ENCODE measurements at regions not wholly inside any gene's neighbourhood (a gene's known extent, or its start where the extent isn't known, plus 50 kb on each side); places are given as distances from the start of the nearest gene placed in this dataset.

- Histone ChIP-seq H3K27ac (ENCODE audit: low read depth, low read length) (no peak overlapping the region), H3K4me2 (ENCODE audit: low read depth, low read length, poor library complexity, severe bottlenecking) (no peak overlapping the region), H3K9ac (ENCODE audit: low read length) (no peak overlapping the region), H3K9me2 (replicated peaks; ENCODE audit: insufficient read depth, low read length) (no peaks in the 10 kb centered on the region), H3K27me3 (ENCODE audit: low read length) (no peaks in the 10 kb centered on the region), H3K9me3 (ENCODE audit: insufficient read depth, low read length) (no peaks in the 10 kb centered on the region), H3K36me3 (ENCODE audit: low read length) (no peaks in the 10 kb centered on the region), H3K79me2 (ENCODE audit: insufficient read depth, low read length) (no peaks in the 10 kb centered on the region), H3K4me3 (ENCODE audit: insufficient read depth, low read length, poor library complexity, severe bottlenecking) (no peak overlapping the region), H2AFZ (ENCODE audit: low read depth, low read length, severe bottlenecking) (no peak overlapping the region), H3F3A (ENCODE audit: insufficient read depth) (no peaks in the 10 kb centered on the region), H4K20me1 (ENCODE audit: low read depth, low read length) (no peaks in the 10 kb centered on the region)
- TF ChIP-seq EZH2phosphoT487 (conservative IDR thresholded peaks at IDR 0.05; ENCODE audit: low read length) = no peak
- TF ChIP-seq, protein P1, sequence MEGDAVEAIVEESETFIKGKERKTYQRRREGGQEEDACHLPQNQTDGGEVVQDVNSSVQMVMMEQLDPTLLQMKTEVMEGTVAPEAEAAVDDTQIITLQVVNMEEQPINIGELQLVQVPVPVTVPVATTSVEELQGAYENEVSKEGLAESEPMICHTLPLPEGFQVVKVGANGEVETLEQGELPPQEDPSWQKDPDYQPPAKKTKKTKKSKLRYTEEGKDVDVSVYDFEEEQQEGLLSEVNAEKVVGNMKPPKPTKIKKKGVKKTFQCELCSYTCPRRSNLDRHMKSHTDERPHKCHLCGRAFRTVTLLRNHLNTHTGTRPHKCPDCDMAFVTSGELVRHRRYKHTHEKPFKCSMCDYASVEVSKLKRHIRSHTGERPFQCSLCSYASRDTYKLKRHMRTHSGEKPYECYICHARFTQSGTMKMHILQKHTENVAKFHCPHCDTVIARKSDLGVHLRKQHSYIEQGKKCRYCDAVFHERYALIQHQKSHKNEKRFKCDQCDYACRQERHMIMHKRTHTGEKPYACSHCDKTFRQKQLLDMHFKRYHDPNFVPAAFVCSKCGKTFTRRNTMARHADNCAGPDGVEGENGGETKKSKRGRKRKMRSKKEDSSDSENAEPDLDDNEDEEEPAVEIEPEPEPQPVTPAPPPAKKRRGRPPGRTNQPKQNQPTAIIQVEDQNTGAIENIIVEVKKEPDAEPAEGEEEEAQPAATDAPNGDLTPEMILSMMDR (IDR thresholded peaks at IDR 0.05; ENCODE audit: insufficient read depth, low read length, poor library complexity, severe bottlenecking) = no peak
Measured at GRCh38 chr12:47422611-47423010, 283.2 kb downstream of the RPAP3 start.

GRCh38 chr12:47419497-47419896 is 286.3 kb downstream of the RPAP3 start:
- Histone ChIP-seq H3K27me3 (ENCODE audit: low read length) (no peaks in the 10 kb centered on the region), H3K9me2 (replicated peaks; ENCODE audit: insufficient read depth, low read length) (no peaks in the 10 kb centered on the region), H2AFZ (ENCODE audit: low read depth, low read length, severe bottlenecking) (no peak overlapping the region), H3K4me3 (ENCODE audit: insufficient read depth, low read length, poor library complexity, severe bottlenecking) (no peak overlapping the region), H3K36me3 (ENCODE audit: low read length) (no peaks in the 10 kb centered on the region), H3K9ac (ENCODE audit: low read length) (no peak overlapping the region), H4K20me1 (ENCODE audit: low read depth, low read length) (no peaks in the 10 kb centered on the region), H3F3A (ENCODE audit: insufficient read depth) (no peaks in the 10 kb centered on the region), H3K9me3 (ENCODE audit: insufficient read depth, low read length) (no peaks in the 10 kb centered on the region), H3K79me2 (ENCODE audit: insufficient read depth, low read length) (no peaks in the 10 kb centered on the region), H3K4me2 (ENCODE audit: low read depth, low read length, poor library complexity, severe bottlenecking) (no peak overlapping the region), H3K27ac (ENCODE audit: low read depth, low read length) (no peak overlapping the region)
- no peak for TF ChIP-seq EZH2phosphoT487 (conservative IDR thresholded peaks at IDR 0.05; ENCODE audit: low read length)
- TF ChIP-seq, protein P1 (IDR thresholded peaks at IDR 0.05; ENCODE audit: insufficient read depth, low read length, poor library complexity, severe bottlenecking) = no peak

DNA sequence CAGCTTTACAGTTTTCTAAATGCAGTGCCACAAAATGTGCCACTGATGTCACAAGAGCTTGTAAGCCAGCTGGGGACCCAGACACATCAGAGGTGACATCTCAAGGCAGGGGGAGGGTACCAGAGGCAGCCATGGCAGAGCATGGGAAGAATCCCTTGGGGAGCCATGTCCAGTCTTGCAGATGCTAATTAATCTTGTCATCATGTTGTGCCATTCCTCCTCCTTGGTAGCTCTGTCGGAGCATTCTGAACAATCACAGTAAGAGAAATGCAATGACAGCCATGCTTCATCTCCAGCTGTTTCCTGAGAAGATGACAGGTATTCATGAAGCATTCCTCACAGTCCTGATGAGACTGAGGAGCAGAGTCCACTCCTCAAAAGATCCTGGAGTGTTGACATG is 287.9 kb downstream of the RPAP3 start:
- Histone ChIP-seq H4K20me1 (ENCODE audit: low read depth, low read length) (no peaks in the 10 kb centered on the region), H3K27me3 (ENCODE audit: low read length) (no peaks in the 10 kb centered on the region), H3F3A (ENCODE audit: insufficient read depth) (no peaks in the 10 kb centered on the region), H3K9ac (ENCODE audit: low read length) (no peak overlapping the region), H3K4me3 (ENCODE audit: insufficient read depth, low read length, poor library complexity, severe bottlenecking) (no peak overlapping the region), H3K4me2 (ENCODE audit: low read depth, low read length, poor library complexity, severe bottlenecking) (no peak overlapping the region), H3K9me2 (replicated peaks; ENCODE audit: insufficient read depth, low read length) (no peaks in the 10 kb centered on the region), H2AFZ (ENCODE audit: low read depth, low read length, severe bottlenecking) (no peak overlapping the region), H3K27ac (ENCODE audit: low read depth, low read length) (no peak overlapping the region), H3K79me2 (ENCODE audit: insufficient read depth, low read length) (no peaks in the 10 kb centered on the region), H3K36me3 (ENCODE audit: low read length) (no peaks in the 10 kb centered on the region), H3K9me3 (ENCODE audit: insufficient read depth, low read length) (no peaks in the 10 kb centered on the region)
- no peak for TF ChIP-seq EZH2phosphoT487 (conservative IDR thresholded peaks at IDR 0.05; ENCODE audit: low read length)
- TF ChIP-seq, protein P1 (IDR thresholded peaks at IDR 0.05; ENCODE audit: insufficient read depth, low read length, poor library complexity, severe bottlenecking) = no peak
